Testis (tissue), 2 donors: ENCODE measurements at regions not wholly inside any gene's neighbourhood (a gene's known extent, or its start where the extent isn't known, plus 50 kb on each side); places are given as distances from the start of the nearest gene placed in this dataset.

ENCODE experiments used
- DNase-seq: peaks from one replicate; pipeline ENCODE4 v3.0.0-alpha.2; 2019
- H3K27ac ChIP-seq, 2 donors: fragments of 200-600 bp; sonication (generic); one replicate each; pipeline ENCODE4 v1.5.1; 2019
- H3K27me3 ChIP-seq: fragments of 200-600 bp; sonication (generic); one replicate; pipeline ENCODE4 v1.5.1; 2019
- H3K36me3 ChIP-seq: fragments of 200-600 bp; sonication (generic); one replicate; pipeline ENCODE4 v1.5.1; 2017; ENCODE audit warnings: low read depth; ENCODE audit errors: missing control alignments
- H3K4me1 ChIP-seq: fragments of 200-600 bp; sonication (generic); one replicate; pipeline ENCODE4 v1.5.1; 2019
- H3K4me3 ChIP-seq, 2 donors: fragments of 200-600 bp; sonication (generic); one replicate each; pipeline ENCODE4 v1.5.1; 2017 to 2019
- H3K9me3 ChIP-seq: fragments of 200-600 bp; sonication (generic); one replicate; pipeline ENCODE4 v1.5.1; 2017
- POLR2A ChIP-seq: fragments of 450-650 bp; IDR thresholded peaks from one replicate; pipeline ENCODE4 v1.6.1; 2017; ENCODE audit warnings: antibody characterized with exemption, mild to moderate bottlenecking, moderate library complexity
- WGBS, 2 donors: methylation state at CpG; one replicate each; pipeline ENCODE4 v1.1.5; 2018; 5-methylcytosine and 5-hydroxymethylcytosine counted together
- intact Hi-C: fragments of 100-400 bp; cut with DNase I; formaldehyde crosslinking; loops from one replicate; pipeline ENCODE4 v1.15.1; 2023; ENCODE audit warnings: low total_unique reads
- TF ChIP-seq, protein P1 (sequence below), 3 experiments: fragments of 450-650 bp in 2 of 3; fragments of 200-600 bp in 1 of 3; sonication (generic) in 1 of 3; IDR thresholded peaks; one replicate each; pipeline ENCODE4 v1.5.1; 2016 to 2019; ENCODE audit warnings: antibody characterized with exemption in 3 of 3, mild to moderate bottlenecking in 2 of 3, moderate library complexity in 1 of 3

DNA sequence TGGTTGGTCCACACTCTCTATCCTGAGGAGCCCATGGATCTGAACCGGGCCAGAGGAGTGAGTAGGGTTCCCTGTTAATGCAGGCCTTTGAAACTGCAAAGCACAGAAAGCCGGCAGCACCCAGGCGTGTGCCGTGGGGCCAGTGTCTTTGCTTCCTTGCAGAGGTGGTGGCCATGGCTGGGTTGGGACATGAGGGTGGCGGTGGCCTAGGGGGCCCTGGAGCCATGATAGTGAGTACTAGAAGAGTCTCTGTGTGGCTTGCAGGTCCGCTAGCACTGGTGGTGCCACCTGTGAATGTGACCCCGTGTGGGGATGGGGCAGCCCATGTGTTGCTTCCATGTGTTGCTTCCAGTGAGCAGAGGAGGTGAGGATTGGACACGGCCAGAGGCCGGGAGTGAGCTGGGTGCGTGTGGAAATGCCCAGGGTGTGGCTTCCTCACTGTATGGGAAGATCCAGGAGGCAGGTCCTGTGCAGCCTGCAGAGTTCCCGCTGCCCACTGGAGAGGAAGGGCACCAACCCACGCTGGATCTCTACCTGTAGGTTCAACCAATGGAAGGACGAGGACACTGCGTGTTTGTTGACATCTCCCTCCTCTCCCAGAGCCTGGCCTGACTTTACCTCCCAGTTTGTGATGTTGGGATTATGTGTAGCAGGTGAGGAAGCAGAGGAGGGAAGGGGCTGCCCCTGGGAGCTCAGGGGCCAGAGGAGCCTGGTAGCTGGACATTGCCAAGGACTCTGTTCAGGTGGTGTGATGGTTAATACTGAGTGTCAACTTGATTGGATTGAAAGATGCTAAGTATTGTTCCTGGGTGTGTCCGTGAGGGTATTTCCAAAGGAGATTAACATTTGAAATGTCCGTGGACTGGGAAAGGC is 796.6 kb downstream of the TBC1D22A start:
- intact Hi-C loops: no loop called here
- no peak for TF ChIP-seq POLR2A
- TF ChIP-seq, protein P1, sequence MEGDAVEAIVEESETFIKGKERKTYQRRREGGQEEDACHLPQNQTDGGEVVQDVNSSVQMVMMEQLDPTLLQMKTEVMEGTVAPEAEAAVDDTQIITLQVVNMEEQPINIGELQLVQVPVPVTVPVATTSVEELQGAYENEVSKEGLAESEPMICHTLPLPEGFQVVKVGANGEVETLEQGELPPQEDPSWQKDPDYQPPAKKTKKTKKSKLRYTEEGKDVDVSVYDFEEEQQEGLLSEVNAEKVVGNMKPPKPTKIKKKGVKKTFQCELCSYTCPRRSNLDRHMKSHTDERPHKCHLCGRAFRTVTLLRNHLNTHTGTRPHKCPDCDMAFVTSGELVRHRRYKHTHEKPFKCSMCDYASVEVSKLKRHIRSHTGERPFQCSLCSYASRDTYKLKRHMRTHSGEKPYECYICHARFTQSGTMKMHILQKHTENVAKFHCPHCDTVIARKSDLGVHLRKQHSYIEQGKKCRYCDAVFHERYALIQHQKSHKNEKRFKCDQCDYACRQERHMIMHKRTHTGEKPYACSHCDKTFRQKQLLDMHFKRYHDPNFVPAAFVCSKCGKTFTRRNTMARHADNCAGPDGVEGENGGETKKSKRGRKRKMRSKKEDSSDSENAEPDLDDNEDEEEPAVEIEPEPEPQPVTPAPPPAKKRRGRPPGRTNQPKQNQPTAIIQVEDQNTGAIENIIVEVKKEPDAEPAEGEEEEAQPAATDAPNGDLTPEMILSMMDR (IDR thresholded peaks at IDR 0.05): no peak

DNA sequence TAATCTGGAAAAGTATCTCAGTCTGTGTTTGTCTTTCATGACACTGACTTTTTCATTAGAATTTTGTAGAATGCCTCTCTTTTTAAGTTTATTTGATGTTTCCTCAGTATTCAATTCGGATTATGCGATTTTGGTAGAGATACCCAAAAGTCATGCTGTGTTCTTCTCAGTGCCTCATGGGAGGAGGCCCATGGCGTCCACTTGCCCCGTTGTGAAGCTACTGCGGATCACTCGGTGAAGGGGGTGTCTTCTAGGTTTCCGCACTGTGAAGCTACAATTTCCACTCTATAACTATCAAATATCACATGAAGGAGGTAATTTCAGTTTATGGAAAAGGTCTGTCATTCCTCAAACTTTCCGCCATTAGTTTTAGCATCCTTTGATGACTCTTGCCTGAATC is 794.0 kb downstream of the TBC1D22A start:
- no peak overlapping the region for H3K4me3 ChIP-seq
- intact Hi-C loops: no loop called here
- H3K27ac ChIP-seq: no peak overlapping the region
- WGBS, 2 donors: 90 to 93% methylated on average over 8 of the region's 8 CpGs
- H3K36me3 ChIP-seq: no peaks in the 10 kb centered on the region
- H3K4me1 ChIP-seq: no peaks in the 10 kb centered on the region
- no peaks in the 10 kb centered on the region for H3K9me3 ChIP-seq
- TF ChIP-seq, protein P1 (IDR thresholded peaks at IDR 0.05): no peak
- no peak for TF ChIP-seq POLR2A
- no peak for DNase-seq
- no peaks in the 10 kb centered on the region for H3K27me3 ChIP-seq

More for the DNA sequence above, 796.6 kb downstream of the TBC1D22A start:
- H3K27ac ChIP-seq: no peak overlapping the region
- no peaks in the 10 kb centered on the region for H3K27me3 ChIP-seq
- H3K4me3 ChIP-seq: no peak overlapping the region
- no peaks in the 10 kb centered on the region for H3K9me3 ChIP-seq
- no peaks in the 10 kb centered on the region for H3K4me1 ChIP-seq
- no peak for DNase-seq
- no peaks in the 10 kb centered on the region for H3K36me3 ChIP-seq
- 87 to 95% methylated on average over 11 to 16 of the region's 16 CpGs for WGBS, 2 donors

DNA sequence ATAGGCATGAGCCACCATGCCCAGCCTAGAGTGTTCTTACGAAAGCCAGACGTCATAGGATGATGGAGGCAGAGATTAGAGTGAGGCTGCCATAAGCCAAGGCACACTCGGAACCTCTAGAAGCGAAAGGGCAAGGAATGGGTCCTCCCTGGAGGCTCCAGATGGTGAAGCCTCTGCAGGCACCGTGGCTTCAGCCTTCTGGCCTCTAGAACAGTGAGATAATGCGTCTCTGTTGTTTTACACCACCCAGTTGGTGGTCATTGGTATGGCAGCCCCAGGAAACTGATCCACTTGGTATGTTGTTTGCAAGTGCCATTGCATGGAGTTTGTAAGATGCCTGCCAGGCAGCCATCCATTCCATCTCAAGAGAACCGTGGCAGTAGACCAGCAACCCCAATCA is 791.0 kb downstream of the TBC1D22A start:
- Histone ChIP-seq H3K36me3 (no peaks in the 10 kb centered on the region), H3K4me1 (no peaks in the 10 kb centered on the region), H3K9me3 (no peaks in the 10 kb centered on the region), H3K4me3 (no peak overlapping the region), H3K27me3 (no peaks in the 10 kb centered on the region), H3K27ac (no peak overlapping the region)
- TF ChIP-seq POLR2A: no peak
- TF ChIP-seq, protein P1 (IDR thresholded peaks at IDR 0.05): no peak
- 92% methylated on average over 7 of the region's 7 CpGs for WGBS, 2 donors
- intact Hi-C loops: no loop called here
- no peak for DNase-seq

DNA sequence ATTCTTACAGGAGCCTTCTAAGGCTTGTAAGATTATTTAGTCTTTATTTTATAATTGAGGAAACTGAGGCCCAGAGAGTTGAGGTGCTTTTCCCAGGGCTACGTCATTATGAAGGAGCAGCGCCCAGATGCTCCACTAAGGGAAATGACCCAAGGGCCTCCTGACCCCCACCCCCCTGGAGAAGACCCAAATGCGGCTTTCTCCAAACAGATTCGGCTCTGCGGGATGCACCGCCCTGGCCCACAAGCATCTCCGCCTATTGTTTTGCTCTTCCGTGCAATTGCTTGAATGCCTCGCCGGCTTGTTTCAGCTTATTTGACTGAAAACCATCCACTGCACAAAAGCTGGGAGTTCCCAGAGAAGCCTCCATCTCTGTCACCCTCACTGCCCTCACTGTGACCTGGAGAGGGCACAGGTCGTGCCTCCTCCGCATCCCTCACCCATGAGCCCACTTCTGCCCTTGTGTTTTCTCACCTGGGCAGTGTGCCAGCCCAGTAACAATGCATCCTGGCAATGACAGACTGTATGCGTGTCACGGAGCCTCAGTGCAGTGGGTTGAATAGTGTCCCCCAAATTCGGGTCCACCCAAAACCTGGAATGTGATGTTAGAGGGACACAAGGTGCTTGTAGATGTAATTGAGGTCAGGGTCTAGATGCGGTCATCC is 790.2 kb downstream of the TBC1D22A start:
- intact Hi-C loops: no loop called here
- WGBS, 2 donors: 69 to 86% methylated on average over 5 to 16 of the region's 16 CpGs
- no peak for DNase-seq
- no peak overlapping the region for H3K4me3 ChIP-seq
- H3K27ac ChIP-seq: no peak overlapping the region
- no peaks in the 10 kb centered on the region for H3K9me3 ChIP-seq
- H3K36me3 ChIP-seq: no peaks in the 10 kb centered on the region
- H3K4me1 ChIP-seq: no peaks in the 10 kb centered on the region
- TF ChIP-seq, protein P1 (IDR thresholded peaks at IDR 0.05): no peak
- no peak for TF ChIP-seq POLR2A
- H3K27me3 ChIP-seq: no peaks in the 10 kb centered on the region
